LNCaP clone FGC (cell line): ENCODE measurements at regions not wholly inside any gene's neighbourhood (a gene's known extent, or its start where the extent isn't known, plus 50 kb on each side); places are given as distances from the start of the nearest gene placed in this dataset.

Experiments used
- DNase-seq: peaks from one replicate; pipeline ENCODE4 v3.0.0-alpha.2; 2011; ENCODE audit warnings: low read depth
- H3K4me3 ChIP-seq: 2 replicates; pipeline ENCODE4 v1.5.1; 2011; ENCODE audit warnings: mild to moderate bottlenecking, low read depth, low read length, control low read depth
- CTCF ChIP-seq: IDR thresholded peaks from 2 replicates; pipeline ENCODE4 v1.5.1; 2012; ENCODE audit warnings: mild to moderate bottlenecking; ENCODE audit not compliant: control insufficient read depth, insufficient read depth; ENCODE audit errors: extremely low read depth

GRCh38 chr16:62088731-62089410, 52.6 kb upstream of the CDH8 start:
- no peak for TF ChIP-seq CTCF
- DNase-seq = no peak
- H3K4me3 ChIP-seq = no peak overlapping the region
